GM12872 (cell line): ENCODE measurements at regions not wholly inside any gene's neighbourhood (a gene's known extent, or its start where the extent isn't known, plus 50 kb on each side); places are given as distances from the start of the nearest gene placed in this dataset.

Experiments
- CTCF ChIP-seq: IDR thresholded peaks from 3 replicates; pipeline ENCODE4 v1.5.1; 2011; ENCODE audit warnings: low read depth, mild to moderate bottlenecking, low read length, moderate library complexity; ENCODE audit not compliant: insufficient read depth

DNA sequence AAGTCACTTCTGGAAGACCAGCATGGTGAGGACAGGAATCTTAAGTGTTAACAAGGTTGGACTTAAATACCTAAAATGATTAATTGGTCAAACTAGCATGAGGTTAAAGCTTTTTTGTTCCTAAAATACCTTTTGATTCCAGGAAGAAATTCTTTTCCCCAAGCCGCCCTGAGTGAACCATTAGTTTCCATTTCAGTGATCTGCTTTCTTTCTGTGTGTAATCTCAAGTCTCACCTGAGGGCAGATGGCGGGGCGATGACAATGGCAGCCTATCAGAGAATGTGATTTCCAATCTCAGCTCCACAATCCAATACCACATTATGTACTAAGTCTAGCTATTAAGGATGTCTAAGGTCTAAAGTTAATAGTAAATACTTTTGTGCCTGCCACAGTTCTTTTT is 390.9 kb upstream of the SGCG start:
- TF ChIP-seq CTCF: no peak

- TF ChIP-seq CTCF: no peak
Observed at GRCh38 chr13:22793598-22794134, 387.1 kb upstream of the SGCG start.

- no peak for TF ChIP-seq CTCF
Observed at GRCh38 chr13:22800526-22801401, 380.0 kb upstream of the SGCG start.

GRCh38 chr13:22801402-22802003 is 379.3 kb upstream of the SGCG start:
- peak; percentile 10; the same call in 1 of the 3 replicates for TF ChIP-seq CTCF

GRCh38 chr13:22812793-22813192 is 368.0 kb upstream of the SGCG start:
- no peak for TF ChIP-seq CTCF

DNA sequence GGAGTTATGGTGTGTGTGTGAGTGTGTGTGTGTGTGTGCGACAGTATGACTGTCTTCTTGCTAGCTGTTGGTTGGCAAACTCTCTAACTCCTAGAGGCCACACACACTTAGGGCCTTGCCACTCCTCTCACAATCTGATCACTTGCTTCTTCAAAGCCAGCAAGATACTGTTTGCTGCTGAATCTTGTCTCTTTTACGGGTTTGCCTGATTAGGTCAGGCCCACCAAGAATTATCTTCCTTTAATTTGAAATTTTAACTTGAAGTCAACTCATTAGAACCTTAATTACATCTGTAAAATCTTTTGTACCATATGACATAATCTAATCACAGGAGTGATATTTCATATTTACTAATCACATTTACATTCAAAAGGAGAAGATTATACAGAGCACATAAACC is 359.2 kb upstream of the SGCG start:
- TF ChIP-seq CTCF: no peak

- no peak for TF ChIP-seq CTCF
Observed at GRCh38 chr13:22825186-22825585, 355.6 kb upstream of the SGCG start.
